ENCODE measurements at regions not wholly inside any gene's neighbourhood (a gene's known extent, or its start where the extent isn't known, plus 50 kb on each side); places are given as distances from the start of the nearest gene placed in this dataset.
"Not testable (repeated sequence)": the region's sequence is repeated elsewhere in the genome, so short reads cannot be mapped to it uniquely, and the experiment has no call there.

- Histone ChIP-seq H3K4me3 (ENCODE audit: low read length) (no peak overlapping the region), H3K4me1 (ENCODE audit: control insufficient read depth, insufficient read depth, low read length) (no peaks in the 10 kb centered on the region), H3K9me3 (replicated peaks; ENCODE audit: control insufficient read depth, low read depth, low read length) (no peaks in the 10 kb centered on the region), H3K27me3 (ENCODE audit: control insufficient read depth, insufficient read depth, low read length) (no peaks in the 10 kb centered on the region), H3K27ac (ENCODE audit: low read length) (no peak overlapping the region), H3K36me3 (ENCODE audit: control insufficient read depth, insufficient read depth, low read length) (no peaks in the 10 kb centered on the region)
- WGBS (ENCODE audit: insufficient coverage) = no CpG with 5 or more reads among the region's 1 CpG
- no peak for DNase-seq
Measured at GRCh38 chr1:166685200-166685599, 154.1 kb upstream of the POGK start.

GRCh38 chr1:166685891-166686290 is 153.4 kb upstream of the POGK start:
- DNase-seq; H3K36me3 ChIP-seq (ENCODE audit: control insufficient read depth, insufficient read depth, low read length); H3K4me3 ChIP-seq (ENCODE audit: low read length); H3K27me3 ChIP-seq (ENCODE audit: control insufficient read depth, insufficient read depth, low read length); H3K27ac ChIP-seq (ENCODE audit: low read length); H3K9me3 ChIP-seq (replicated peaks; ENCODE audit: control insufficient read depth, low read depth, low read length); H3K4me1 ChIP-seq (ENCODE audit: control insufficient read depth, insufficient read depth, low read length): not testable (repeated sequence)
- WGBS (ENCODE audit: insufficient coverage) = no CpG with 5 or more reads among the region's 1 CpG

- H3K4me1 ChIP-seq (ENCODE audit: control insufficient read depth, insufficient read depth, low read length); H3K4me3 ChIP-seq (ENCODE audit: low read length): not testable (repeated sequence)
- WGBS (ENCODE audit: insufficient coverage) = 80% methylated on average over 1 of the region's 3 CpGs
Measured at GRCh38 chr1:166690596-166690995, 148.7 kb upstream of the POGK start.

GRCh38 chr1:166691476-166691875 is 147.8 kb upstream of the POGK start:
- Histone ChIP-seq H3K27ac (ENCODE audit: low read length) (no peak overlapping the region), H3K36me3 (ENCODE audit: control insufficient read depth, insufficient read depth, low read length) (no peaks in the 10 kb centered on the region), H3K4me1 (ENCODE audit: control insufficient read depth, insufficient read depth, low read length) (no peaks in the 10 kb centered on the region), H3K27me3 (ENCODE audit: control insufficient read depth, insufficient read depth, low read length) (no peaks in the 10 kb centered on the region), H3K9me3 (replicated peaks; ENCODE audit: control insufficient read depth, low read depth, low read length) (no peaks in the 10 kb centered on the region), H3K4me3 (ENCODE audit: low read length) (no peak overlapping the region)
- no peak for DNase-seq
- WGBS (ENCODE audit: insufficient coverage) = no CpG with 5 or more reads among the region's 3 CpGs

More at GRCh38 chr1:166690596-166690995, 148.7 kb upstream of the POGK start:
- H3K9me3 ChIP-seq (replicated peaks; ENCODE audit: control insufficient read depth, low read depth, low read length); H3K27me3 ChIP-seq (ENCODE audit: control insufficient read depth, insufficient read depth, low read length); H3K36me3 ChIP-seq (ENCODE audit: control insufficient read depth, insufficient read depth, low read length); DNase-seq; H3K27ac ChIP-seq (ENCODE audit: low read length): not testable (repeated sequence)

- WGBS (ENCODE audit: insufficient coverage) = no CpG with 5 or more reads among the region's 2 CpGs
- Histone ChIP-seq H3K36me3 (ENCODE audit: control insufficient read depth, insufficient read depth, low read length) (no peaks in the 10 kb centered on the region), H3K4me1 (ENCODE audit: control insufficient read depth, insufficient read depth, low read length) (no peaks in the 10 kb centered on the region), H3K27me3 (ENCODE audit: control insufficient read depth, insufficient read depth, low read length) (no peaks in the 10 kb centered on the region), H3K4me3 (ENCODE audit: low read length) (no peak overlapping the region), H3K27ac (ENCODE audit: low read length) (no peak overlapping the region), H3K9me3 (replicated peaks; ENCODE audit: control insufficient read depth, low read depth, low read length) (no peaks in the 10 kb centered on the region)
- no peak for DNase-seq
Measured at GRCh38 chr1:166692346-166692745, 146.9 kb upstream of the POGK start.

GRCh38 chr1:166693158-166693557 is 146.1 kb upstream of the POGK start:
- Histone ChIP-seq H3K27ac (ENCODE audit: low read length) (no peak overlapping the region), H3K9me3 (replicated peaks; ENCODE audit: control insufficient read depth, low read depth, low read length) (no peaks in the 10 kb centered on the region), H3K4me3 (ENCODE audit: low read length) (no peak overlapping the region), H3K36me3 (ENCODE audit: control insufficient read depth, insufficient read depth, low read length) (no peaks in the 10 kb centered on the region), H3K27me3 (ENCODE audit: control insufficient read depth, insufficient read depth, low read length) (no peaks in the 10 kb centered on the region), H3K4me1 (ENCODE audit: control insufficient read depth, insufficient read depth, low read length) (no peaks in the 10 kb centered on the region)
- no peak for DNase-seq
- no CpG with 5 or more reads among the region's 4 CpGs for WGBS (ENCODE audit: insufficient coverage)

- H3K27me3 ChIP-seq (ENCODE audit: control insufficient read depth, insufficient read depth, low read length) = no peaks in the 10 kb centered on the region
- H3K36me3 ChIP-seq (ENCODE audit: control insufficient read depth, insufficient read depth, low read length) = no peaks in the 10 kb centered on the region
- WGBS (ENCODE audit: insufficient coverage) = no CpG with 5 or more reads among the region's 4 CpGs
- H3K4me3 ChIP-seq (ENCODE audit: low read length) = no peak overlapping the region
- no peaks in the 10 kb centered on the region for H3K9me3 ChIP-seq (replicated peaks; ENCODE audit: control insufficient read depth, low read depth, low read length)
- H3K27ac ChIP-seq (ENCODE audit: low read length) = no peak overlapping the region
- no peak for DNase-seq
- H3K4me1 ChIP-seq (ENCODE audit: control insufficient read depth, insufficient read depth, low read length) = no peaks in the 10 kb centered on the region
Measured at GRCh38 chr1:166693673-166694297, 145.5 kb upstream of the POGK start.

GRCh38 chr1:166695115-166695514 is 144.2 kb upstream of the POGK start:
- no peaks in the 10 kb centered on the region for H3K36me3 ChIP-seq (ENCODE audit: control insufficient read depth, insufficient read depth, low read length)
- no peak overlapping the region for H3K4me3 ChIP-seq (ENCODE audit: low read length)
- WGBS (ENCODE audit: insufficient coverage) = no CpG with 5 or more reads among the region's 1 CpG
- DNase-seq = no peak
- no peaks in the 10 kb centered on the region for H3K4me1 ChIP-seq (ENCODE audit: control insufficient read depth, insufficient read depth, low read length)
- no peaks in the 10 kb centered on the region for H3K27me3 ChIP-seq (ENCODE audit: control insufficient read depth, insufficient read depth, low read length)
- H3K9me3 ChIP-seq (replicated peaks; ENCODE audit: control insufficient read depth, low read depth, low read length) = no peaks in the 10 kb centered on the region
- H3K27ac ChIP-seq (ENCODE audit: low read length) = no peak overlapping the region

GRCh38 chr1:166695834-166696233 is 143.4 kb upstream of the POGK start:
- WGBS (ENCODE audit: insufficient coverage) = no CpG with 5 or more reads among the region's 2 CpGs
- not testable (repeated sequence) for DNase-seq

GRCh38 chr1:166698771-166699170 is 140.5 kb upstream of the POGK start:
- H3K27ac ChIP-seq (ENCODE audit: low read length) = no peak overlapping the region
- no peaks in the 10 kb centered on the region for H3K36me3 ChIP-seq (ENCODE audit: control insufficient read depth, insufficient read depth, low read length)
- H3K4me1 ChIP-seq (ENCODE audit: control insufficient read depth, insufficient read depth, low read length) = no peaks in the 10 kb centered on the region
- no peak for DNase-seq
- no peaks in the 10 kb centered on the region for H3K9me3 ChIP-seq (replicated peaks; ENCODE audit: control insufficient read depth, low read depth, low read length)
- WGBS (ENCODE audit: insufficient coverage) = 85% methylated on average over 3 of the region's 4 CpGs
- no peak overlapping the region for H3K4me3 ChIP-seq (ENCODE audit: low read length)
- no peaks in the 10 kb centered on the region for H3K27me3 ChIP-seq (ENCODE audit: control insufficient read depth, insufficient read depth, low read length)

More at GRCh38 chr1:166695834-166696233, 143.4 kb upstream of the POGK start:
- not testable (repeated sequence) for H3K4me1 ChIP-seq (ENCODE audit: control insufficient read depth, insufficient read depth, low read length); H3K4me3 ChIP-seq (ENCODE audit: low read length); H3K27ac ChIP-seq (ENCODE audit: low read length); H3K27me3 ChIP-seq (ENCODE audit: control insufficient read depth, insufficient read depth, low read length); H3K9me3 ChIP-seq (replicated peaks; ENCODE audit: control insufficient read depth, low read depth, low read length); H3K36me3 ChIP-seq (ENCODE audit: control insufficient read depth, insufficient read depth, low read length)

- H3K9me3 ChIP-seq (replicated peaks; ENCODE audit: control insufficient read depth, low read depth, low read length) = no peaks in the 10 kb centered on the region
- no peak overlapping the region for H3K27ac ChIP-seq (ENCODE audit: low read length)
- DNase-seq = no peak
- no peaks in the 10 kb centered on the region for H3K4me1 ChIP-seq (ENCODE audit: control insufficient read depth, insufficient read depth, low read length)
- H3K36me3 ChIP-seq (ENCODE audit: control insufficient read depth, insufficient read depth, low read length) = no peaks in the 10 kb centered on the region
- WGBS (ENCODE audit: insufficient coverage) = 0% methylated on average over 1 of the region's 5 CpGs
- no peaks in the 10 kb centered on the region for H3K27me3 ChIP-seq (ENCODE audit: control insufficient read depth, insufficient read depth, low read length)
- H3K4me3 ChIP-seq (ENCODE audit: low read length) = no peak overlapping the region
Measured at GRCh38 chr1:166699613-166700012, 139.7 kb upstream of the POGK start.

All from muscle of leg (tissue), 3 donors.